HepG2 (cell line): ENCODE measurements at regions not wholly inside any gene's neighbourhood (a gene's known extent, or its start where the extent isn't known, plus 50 kb on each side); places are given as distances from the start of the nearest gene placed in this dataset.
A peak's percentile ranks its signal among the peaks of the same experiment; 100 is the strongest.

Experiments used
- ATAC-seq: fragments of 200-7000 bp; cut with Tn5 transposase; 3 replicates; pipeline ENCODE4 v1.9.1; 2020; ENCODE audit warnings: mild to moderate bottlenecking, moderate library complexity
- BruUV-seq: library from RNA; stranded (reverse); fragments of 400-500 nt; replicated peaks from 2 replicates; lab custom pipeline; 2021; lab: Mats Ljungman, UMichigan
- CTCF ChIA-PET: fragments of 300-600 bp; formaldehyde crosslinking; extraction: SDS; loops from one replicate; lab custom pipeline; 2021; ENCODE audit warnings: low total read pairs, inconsistent platforms, low intra/inter-chr PET ratio; lab: Yijun Ruan, JAX
- POLR2A ChIA-PET: fragments of 350-600 bp; sonication (Branson Sonifier 250); formaldehyde crosslinking; loops from one replicate; lab custom pipeline; 2020; ENCODE audit warnings: antibody characterized with exemption, inconsistent platforms; lab: Yijun Ruan, JAX
- DNase-seq: peaks from one replicate; pipeline ENCODE4 v3.0.0-alpha.2; 2015; ENCODE audit warnings: low spot score
- FAIRE-seq: peaks from 3 replicates; lab custom pipeline; 2011; peaks lifted over from hg19 to GRCh38; lab: Jason Lieb, UNC
- H2AFZ ChIP-seq: one replicate; pipeline ENCODE4 v1.6.1; 2011; ENCODE audit warnings: low read length, inconsistent platforms
- H3K27ac ChIP-seq: fragments of 300-600 bp; 3 replicates; pipeline ENCODE4 v1.8.0; 2011; ENCODE audit warnings: mixed run types, mild to moderate bottlenecking, mixed read lengths, low read length, inconsistent platforms; ENCODE audit not compliant: insufficient read depth; ENCODE audit errors: extremely low read length
- H3K27me3 ChIP-seq, 2 experiments: fragments of 200-600 bp in 1 of 2; 2 replicates in 1 of 2; 3 replicates in 1 of 2; pipeline versions ENCODE4 v1.6.0 to v1.8.0; 2011; ENCODE audit warnings: low read length in 2 of 2, mild to moderate bottlenecking in 2 of 2, moderate library complexity in 2 of 2, inconsistent platforms in 1 of 2; ENCODE audit not compliant: insufficient read depth in 2 of 2, control insufficient read depth in 1 of 2
- H3K36me3 ChIP-seq, 2 experiments: fragments of 200-600 bp in 1 of 2; replicated peaks in 1 of 2; 2 replicates in 1 of 2; 3 replicates in 1 of 2; pipeline versions ENCODE4 v1.5.1 to v1.8.0; 2011; ENCODE audit warnings: low read length in 2 of 2, inconsistent platforms in 1 of 2; ENCODE audit not compliant: insufficient read depth in 2 of 2, control insufficient read depth in 1 of 2
- H3K4me1 ChIP-seq: 2 replicates; pipeline ENCODE4 v1.5.1; 2012; ENCODE audit warnings: low read length, inconsistent platforms; ENCODE audit not compliant: insufficient read depth
- H3K4me2 ChIP-seq: 2 replicates; pipeline ENCODE4 v1.6.0; 2011; ENCODE audit warnings: low read depth, low read length, inconsistent platforms
- H3K4me3 ChIP-seq, 3 experiments: fragments of 200-600 bp in 1 of 3; sonication (generic), shearing (Covaris generic) in 1 of 3; replicated peaks in 1 of 3; 2 replicates each; pipeline ENCODE4 v1.5.1; 2011 to 2016; ENCODE audit warnings: low read length in 3 of 3, inconsistent platforms in 2 of 3, low read depth in 2 of 3, mild to moderate bottlenecking in 2 of 3, control low read depth in 1 of 3, mixed read lengths in 1 of 3; ENCODE audit not compliant: insufficient read depth in 1 of 3
- H3K79me2 ChIP-seq: one replicate; pipeline ENCODE4 v1.6.1; 2011; ENCODE audit warnings: low read length, inconsistent platforms; ENCODE audit not compliant: insufficient read depth
- H3K9ac ChIP-seq: 2 replicates; pipeline ENCODE4 v1.6.0; 2011; ENCODE audit warnings: mild to moderate bottlenecking, low read depth, low read length, inconsistent platforms; ENCODE audit not compliant: insufficient read depth
- H3K9me3 ChIP-seq: 2 replicates; pipeline ENCODE4 v1.5.1; 2012; ENCODE audit warnings: mild to moderate bottlenecking, low read length
- H4K20me1 ChIP-seq: 2 replicates; pipeline ENCODE4 v1.6.0; 2011; ENCODE audit warnings: inconsistent platforms, mild to moderate bottlenecking, low read length, moderate library complexity; ENCODE audit not compliant: insufficient read depth
- ARNT ChIP-seq: fragments of 450-650 bp; IDR thresholded peaks from 2 replicates; pipeline ENCODE4 v1.6.1; 2017
- EHMT2 ChIP-seq: fragments of 200-600 bp; sonication (generic); IDR thresholded peaks from 2 replicates; pipeline ENCODE4 v1.7.0; 2017; ENCODE audit warnings: antibody characterized with exemption, low read depth, low read length, borderline replicate concordance
- MAFF ChIP-seq: IDR thresholded peaks from 2 replicates; pipeline ENCODE4 v1.6.1; 2011; ENCODE audit warnings: low read depth, low read length, improper control_type of control experiment
- MAFK ChIP-seq, 2 experiments: IDR thresholded peaks in 1 of 2; conservative IDR thresholded peaks in 1 of 2; 2 replicates each; pipeline ENCODE4 v1.6.1; 2011; ENCODE audit warnings: improper control_type of control experiment in 2 of 2, low read length in 2 of 2
- SMAD3 ChIP-seq: sonication (generic); formaldehyde crosslinking; IDR thresholded peaks from 2 replicates; pipeline ENCODE4 v1.4.0; 2020; ENCODE audit warnings: missing genetic modification reagents
- SRSF4 ChIP-seq: fragments of 200-400 bp; formaldehyde crosslinking; IDR thresholded peaks from one replicate; pipeline ENCODE4 v1.6.1; 2018; ENCODE audit warnings: mild to moderate bottlenecking, low read depth, low read length, moderate library complexity; ENCODE audit not compliant: poor library complexity, severe bottlenecking
- YEATS2 ChIP-seq: sonication (generic); formaldehyde crosslinking; IDR thresholded peaks from 2 replicates; pipeline ENCODE4 v1.4.0; 2020; ENCODE audit warnings: missing genetic modification reagents, borderline replicate concordance
- ZBTB8A ChIP-seq: sonication (generic); formaldehyde crosslinking; IDR thresholded peaks from 2 replicates; pipeline ENCODE4 v1.4.0; 2020; ENCODE audit warnings: mild to moderate bottlenecking, low read depth, missing genetic modification reagents, borderline replicate concordance
- ZNF160 ChIP-seq: sonication (generic); formaldehyde crosslinking; IDR thresholded peaks from 2 replicates; pipeline ENCODE4 v1.8.0; 2022; ENCODE audit warnings: mild to moderate bottlenecking, inconsistent platforms, missing genetic modification reagents
- ZNF251 ChIP-seq: sonication (generic); formaldehyde crosslinking; IDR thresholded peaks from 2 replicates; pipeline ENCODE4 v1.9.0; 2021; ENCODE audit warnings: mild to moderate bottlenecking, missing genetic modification reagents
- ZZZ3 ChIP-seq: sonication (generic); formaldehyde crosslinking; IDR thresholded peaks from 2 replicates; pipeline ENCODE4 v1.4.0; 2020; ENCODE audit warnings: missing genetic modification reagents, mild to moderate bottlenecking, borderline replicate concordance
- WGBS: methylation state at CpG from one replicate; pipeline ENCODE4 v1.1.6; 2017; ENCODE audit warnings: low lambda C conversion rate; 5-methylcytosine and 5-hydroxymethylcytosine counted together
- in situ Hi-C: cut with HindIII; loops from 2 replicates; pipeline ENCODE4 v1.10.0; 2017; ENCODE audit warnings: low pct_unique_long_range_greater_than_20kb; ENCODE audit not compliant: extremely low pct_ligation_motif_present
- intact Hi-C: fragments of 100-400 bp; cut with micrococcal nuclease; formaldehyde crosslinking; loops from one replicate; pipeline ENCODE4 v1.10.0; 2022; ENCODE audit not compliant: unreplicated experiment
- TF ChIP-seq, protein P1 (sequence below): sonication (generic); formaldehyde crosslinking; IDR thresholded peaks from 2 replicates; pipeline ENCODE4 v1.4.0; 2020; ENCODE audit warnings: mild to moderate bottlenecking, missing genetic modification reagents

DNA sequence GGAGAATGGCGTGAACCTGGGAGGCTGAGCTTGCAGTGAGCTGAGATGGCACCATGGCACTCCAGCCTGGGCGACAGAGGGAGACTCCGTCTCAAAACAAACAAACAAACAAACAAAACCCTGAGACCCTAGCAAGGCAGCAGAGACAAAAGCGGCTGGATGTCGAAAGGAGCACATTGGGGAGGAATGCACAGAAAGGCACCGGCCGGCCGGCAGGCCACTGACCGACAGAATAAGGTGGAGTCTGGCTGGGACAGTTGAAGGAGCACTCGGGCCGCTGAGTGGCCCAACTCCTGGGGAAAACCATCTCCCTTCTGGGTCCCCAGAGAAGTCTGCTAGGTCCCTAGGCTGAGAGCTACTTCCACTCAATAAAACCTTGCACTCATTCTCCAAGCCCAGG, 256.2 kb downstream of the KIF21A start:
- Histone ChIP-seq H3K36me3 (no peaks in the 10 kb centered on the region), H3K4me1 (no peaks in the 10 kb centered on the region), H3K27ac (no peak overlapping the region), H2AFZ (no peak overlapping the region), H3K27me3 (no peaks in the 10 kb centered on the region), H3K4me2 (no peak overlapping the region), H3K9ac (no peak overlapping the region), H4K20me1 (no peaks in the 10 kb centered on the region), H3K9me3 (no peaks in the 10 kb centered on the region), H3K79me2 (no peaks in the 10 kb centered on the region), H3K4me3 (no peak overlapping the region)
- BruUV-seq, result no TSS peak
- in situ Hi-C loops (no loop called here), intact Hi-C loops (no loop called here)
- DNase-seq, result no peak
- POLR2A ChIA-PET, result no interaction called here
- 67% methylated on average over 9 of the region's 11 CpGs for WGBS
- no peak for ATAC-seq
- TF ChIP-seq ZNF251 (CRISPR knock-in tag) (no peak), EHMT2 (no peak), ZBTB8A (CRISPR knock-in tag) (no peak), YEATS2 (CRISPR knock-in tag) (no peak), ZNF160 (CRISPR knock-in tag) (no peak), ZZZ3 (CRISPR knock-in tag) (no peak), SRSF4 (no peak)
- no peak for FAIRE-seq
- CTCF ChIA-PET, result no interaction called here

GRCh38 chr12:39178837-39179236, 264.1 kb downstream of the KIF21A start:
- no peak overlapping the region for H3K4me2 ChIP-seq
- no peak overlapping the region for H3K9ac ChIP-seq
- no peaks in the 10 kb centered on the region for H3K36me3 ChIP-seq
- no peak for DNase-seq
- no peaks in the 10 kb centered on the region for H3K4me1 ChIP-seq
- TF ChIP-seq SMAD3 (no peak), MAFK (conservative IDR thresholded peaks at IDR 0.05 in 1 of 2, IDR thresholded peaks at IDR 0.05 in 1 of 2; ENCODE audit: low read length in 2 of 2) (peak; percentile 35 to 68; a peak in 3 of 4 replicates), MAFF (0 out of 2 replicates have a peak, but pooled peaks have one; percentile 24), ARNT (no peak)
- TF ChIP-seq, protein P1, sequence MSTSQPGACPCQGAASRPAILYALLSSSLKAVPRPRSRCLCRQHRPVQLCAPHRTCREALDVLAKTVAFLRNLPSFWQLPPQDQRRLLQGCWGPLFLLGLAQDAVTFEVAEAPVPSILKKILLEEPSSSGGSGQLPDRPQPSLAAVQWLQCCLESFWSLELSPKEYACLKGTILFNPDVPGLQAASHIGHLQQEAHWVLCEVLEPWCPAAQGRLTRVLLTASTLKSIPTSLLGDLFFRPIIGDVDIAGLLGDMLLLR (CRISPR knock-in tag), result no peak
- no peaks in the 10 kb centered on the region for H3K79me2 ChIP-seq
- H3K27me3 ChIP-seq, result no peaks in the 10 kb centered on the region
- BruUV-seq, result no TSS peak
- no peak for ATAC-seq
- no peak for FAIRE-seq
- H4K20me1 ChIP-seq, result no peaks in the 10 kb centered on the region
- H3K9me3 ChIP-seq, result no peaks in the 10 kb centered on the region
- in situ Hi-C loops, result no loop called here
- ChIA-PET CTCF (no interaction called here), POLR2A (no interaction called here)
- H3K4me3 ChIP-seq, result no peak overlapping the region
- WGBS, result 0% methylated on average over 1 of the region's 1 CpG
- no peak overlapping the region for H2AFZ ChIP-seq
- intact Hi-C loops, result no loop called here
- no peak overlapping the region for H3K27ac ChIP-seq
